ENCODE measurements at regions not wholly inside any gene's neighbourhood (a gene's known extent, or its start where the extent isn't known, plus 50 kb on each side); places are given as distances from the start of the nearest gene placed in this dataset.

DNA sequence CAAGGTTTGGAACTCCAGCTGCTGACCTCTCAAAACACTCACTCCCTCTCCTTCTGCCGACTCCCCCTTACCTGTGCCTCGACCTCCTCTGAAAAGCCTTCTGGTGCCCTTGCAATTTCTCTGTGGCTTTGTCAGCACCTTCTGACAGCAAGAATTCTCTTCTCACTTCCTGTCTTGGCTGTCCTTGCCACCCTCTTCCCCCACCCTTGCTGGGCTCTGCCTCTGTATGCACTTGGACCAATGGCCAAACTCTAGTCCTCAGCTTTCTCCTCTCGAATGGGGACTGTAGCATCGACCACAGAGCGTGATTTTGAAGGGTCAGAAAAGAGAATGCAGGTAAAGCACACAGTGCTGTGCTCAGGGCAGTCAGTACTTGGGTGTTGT lies 99.0 kb downstream of the HS1BP3 start:
- no peak for DNase-seq (ENCODE audit: low read depth)
- H3K4me3 ChIP-seq (ENCODE audit: low read depth, low read length) = no peak overlapping the region
- no peak for TF ChIP-seq POLR2A (IDR thresholded peaks at IDR 0.05; ENCODE audit: extremely low read depth, insufficient read length)
- TF ChIP-seq, protein P1, sequence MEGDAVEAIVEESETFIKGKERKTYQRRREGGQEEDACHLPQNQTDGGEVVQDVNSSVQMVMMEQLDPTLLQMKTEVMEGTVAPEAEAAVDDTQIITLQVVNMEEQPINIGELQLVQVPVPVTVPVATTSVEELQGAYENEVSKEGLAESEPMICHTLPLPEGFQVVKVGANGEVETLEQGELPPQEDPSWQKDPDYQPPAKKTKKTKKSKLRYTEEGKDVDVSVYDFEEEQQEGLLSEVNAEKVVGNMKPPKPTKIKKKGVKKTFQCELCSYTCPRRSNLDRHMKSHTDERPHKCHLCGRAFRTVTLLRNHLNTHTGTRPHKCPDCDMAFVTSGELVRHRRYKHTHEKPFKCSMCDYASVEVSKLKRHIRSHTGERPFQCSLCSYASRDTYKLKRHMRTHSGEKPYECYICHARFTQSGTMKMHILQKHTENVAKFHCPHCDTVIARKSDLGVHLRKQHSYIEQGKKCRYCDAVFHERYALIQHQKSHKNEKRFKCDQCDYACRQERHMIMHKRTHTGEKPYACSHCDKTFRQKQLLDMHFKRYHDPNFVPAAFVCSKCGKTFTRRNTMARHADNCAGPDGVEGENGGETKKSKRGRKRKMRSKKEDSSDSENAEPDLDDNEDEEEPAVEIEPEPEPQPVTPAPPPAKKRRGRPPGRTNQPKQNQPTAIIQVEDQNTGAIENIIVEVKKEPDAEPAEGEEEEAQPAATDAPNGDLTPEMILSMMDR (IDR thresholded peaks at IDR 0.05; ENCODE audit: low read depth, low read length) = no peak
- TF ChIP-seq, protein P2, sequence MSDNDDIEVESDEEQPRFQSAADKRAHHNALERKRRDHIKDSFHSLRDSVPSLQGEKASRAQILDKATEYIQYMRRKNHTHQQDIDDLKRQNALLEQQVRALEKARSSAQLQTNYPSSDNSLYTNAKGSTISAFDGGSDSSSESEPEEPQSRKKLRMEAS (IDR thresholded peaks at IDR 0.05; ENCODE audit: low read depth, low read length) = no peak
- TF ChIP-seq MYC (IDR thresholded peaks at IDR 0.05; ENCODE audit: low read depth, low read length) = no peak

DNA sequence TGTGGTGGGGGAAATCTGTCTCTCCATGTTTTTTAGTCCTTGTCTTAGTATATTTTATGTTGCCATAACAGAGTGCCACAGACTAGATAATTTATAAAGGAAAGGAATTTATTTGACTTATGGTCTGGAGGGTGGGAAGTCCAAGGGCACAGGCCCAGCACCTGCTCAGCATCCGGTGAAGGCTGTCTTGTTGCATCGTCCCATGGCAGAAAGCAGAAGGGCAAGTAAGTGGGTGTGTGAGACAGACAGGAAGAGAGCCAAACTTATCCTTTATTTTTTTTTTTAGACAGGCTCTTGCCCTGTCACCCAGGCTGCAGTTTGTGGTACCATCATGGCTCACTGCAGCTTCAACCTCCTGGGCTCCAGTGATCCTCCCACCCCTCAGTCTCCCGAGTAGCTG lies 98.1 kb downstream of the HS1BP3 start:
- DNase-seq (ENCODE audit: low read depth) = no peak
- TF ChIP-seq, protein P1 (IDR thresholded peaks at IDR 0.05; ENCODE audit: low read depth, low read length) = no peak
- no peak for TF ChIP-seq MYC (IDR thresholded peaks at IDR 0.05; ENCODE audit: low read depth, low read length)
- TF ChIP-seq POLR2A (IDR thresholded peaks at IDR 0.05; ENCODE audit: extremely low read depth, insufficient read length) = no peak
- TF ChIP-seq, protein P2 (IDR thresholded peaks at IDR 0.05; ENCODE audit: low read depth, low read length) = no peak
- no peak overlapping the region for H3K4me3 ChIP-seq (ENCODE audit: low read depth, low read length)

DNA sequence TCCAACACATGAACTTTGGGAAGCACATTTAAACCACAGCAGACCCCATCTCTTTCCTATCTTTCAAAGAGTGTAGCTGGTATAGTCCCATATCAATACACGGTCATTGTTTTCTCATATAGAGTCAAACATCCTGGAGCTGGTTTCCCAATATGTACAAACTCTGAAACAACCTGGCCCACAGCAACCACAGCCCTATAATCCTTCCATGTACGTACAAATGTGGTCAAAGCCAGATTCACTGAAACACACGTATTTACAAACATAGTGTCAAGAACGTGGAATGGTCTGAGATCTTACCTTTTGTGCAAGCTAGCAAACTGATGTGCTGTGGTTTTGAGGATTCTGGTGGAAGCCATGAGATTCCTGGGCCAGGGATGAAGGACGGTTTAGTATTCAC lies 97.3 kb downstream of the HS1BP3 start:
- no peak overlapping the region for H3K4me3 ChIP-seq (ENCODE audit: low read depth, low read length)
- no peak for DNase-seq (ENCODE audit: low read depth)
- TF ChIP-seq, protein P1 (IDR thresholded peaks at IDR 0.05; ENCODE audit: low read depth, low read length) = no peak
- TF ChIP-seq POLR2A (IDR thresholded peaks at IDR 0.05; ENCODE audit: extremely low read depth, insufficient read length) = no peak
- TF ChIP-seq, protein P2 (IDR thresholded peaks at IDR 0.05; ENCODE audit: low read depth, low read length) = no peak
- TF ChIP-seq MYC (IDR thresholded peaks at IDR 0.05; ENCODE audit: low read depth, low read length) = no peak

DNA sequence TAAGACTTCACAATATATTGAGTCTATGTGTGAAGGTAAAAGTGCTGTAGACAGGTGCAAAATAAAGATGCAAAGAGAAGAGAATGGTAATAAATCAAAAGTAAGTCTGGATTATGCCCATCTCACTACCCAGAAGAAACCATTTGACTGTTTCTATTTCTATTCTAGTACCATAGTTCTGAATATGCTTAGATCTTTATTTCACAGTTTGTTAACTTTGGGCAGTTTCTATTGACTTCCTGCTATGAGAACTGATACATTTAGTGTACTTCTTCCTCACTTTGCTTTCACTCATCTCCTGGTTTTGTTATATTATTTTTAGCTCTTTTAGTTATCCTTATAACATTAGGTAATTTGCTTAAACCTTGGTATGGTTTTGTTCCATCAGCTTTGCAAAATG lies 94.9 kb downstream of the HS1BP3 start:
- TF ChIP-seq POLR2A (IDR thresholded peaks at IDR 0.05; ENCODE audit: extremely low read depth, insufficient read length) (no peak), MYC (IDR thresholded peaks at IDR 0.05; ENCODE audit: low read depth, low read length) (no peak)
- TF ChIP-seq, protein P2 (IDR thresholded peaks at IDR 0.05; ENCODE audit: low read depth, low read length) = no peak
- TF ChIP-seq, protein P1 (IDR thresholded peaks at IDR 0.05; ENCODE audit: low read depth, low read length) = no peak
- no peak for DNase-seq (ENCODE audit: low read depth)
- H3K4me3 ChIP-seq (ENCODE audit: low read depth, low read length) = no peak overlapping the region

DNA sequence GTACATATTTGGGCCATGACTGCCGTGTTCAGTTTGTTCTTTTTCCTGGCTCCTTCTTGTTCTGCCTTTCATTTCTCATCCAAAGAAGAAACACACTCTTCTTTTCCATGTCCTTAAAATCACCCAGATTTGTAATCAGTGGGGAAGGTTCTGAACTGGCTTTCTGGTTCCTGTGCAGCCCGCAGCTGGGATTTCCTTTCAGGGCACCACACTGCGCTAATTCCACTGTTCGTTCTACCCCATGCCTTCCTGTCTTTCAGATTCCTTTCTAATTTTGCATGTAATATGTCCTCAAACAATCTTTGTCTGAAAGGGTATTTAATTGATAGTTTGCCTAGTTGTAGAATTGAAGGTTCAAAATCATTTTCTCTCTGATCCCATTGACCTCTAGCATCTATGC lies 94.1 kb downstream of the HS1BP3 start:
- DNase-seq (ENCODE audit: low read depth) = no peak
- H3K4me3 ChIP-seq (ENCODE audit: low read depth, low read length) = no peak overlapping the region
- TF ChIP-seq MYC (IDR thresholded peaks at IDR 0.05; ENCODE audit: low read depth, low read length) (no peak), POLR2A (IDR thresholded peaks at IDR 0.05; ENCODE audit: extremely low read depth, insufficient read length) (no peak)
- TF ChIP-seq, protein P2 (IDR thresholded peaks at IDR 0.05; ENCODE audit: low read depth, low read length) = no peak
- TF ChIP-seq, protein P1 (IDR thresholded peaks at IDR 0.05; ENCODE audit: low read depth, low read length) = no peak

DNA sequence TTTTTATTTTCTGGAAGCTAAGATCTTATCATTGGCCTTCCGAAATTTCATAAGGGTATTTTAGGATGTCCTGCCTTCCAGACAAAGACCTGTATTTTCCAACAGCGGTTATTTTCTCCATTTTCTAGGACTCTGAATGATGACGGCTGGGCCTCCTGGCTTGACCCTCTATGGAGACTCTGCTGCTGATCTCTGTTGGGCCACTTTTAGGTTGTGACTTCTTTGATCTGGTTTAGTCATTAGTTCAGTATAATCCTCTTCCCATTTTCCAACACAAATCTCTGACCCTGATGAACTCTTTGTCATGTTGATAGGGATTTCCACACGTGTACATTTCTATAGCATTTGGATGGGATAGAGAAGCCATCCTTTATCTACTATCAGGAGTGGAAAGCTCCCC lies 93.7 kb downstream of the HS1BP3 start:
- no peak for DNase-seq (ENCODE audit: low read depth)
- H3K4me3 ChIP-seq (ENCODE audit: low read depth, low read length) = no peak overlapping the region
- TF ChIP-seq, protein P2 (IDR thresholded peaks at IDR 0.05; ENCODE audit: low read depth, low read length) = no peak
- TF ChIP-seq, protein P1 (IDR thresholded peaks at IDR 0.05; ENCODE audit: low read depth, low read length) = no peak
- TF ChIP-seq MYC (IDR thresholded peaks at IDR 0.05; ENCODE audit: low read depth, low read length) = no peak
- TF ChIP-seq POLR2A (IDR thresholded peaks at IDR 0.05; ENCODE audit: extremely low read depth, insufficient read length) = no peak
